ENCODE measurements at regions not wholly inside any gene's neighbourhood (a gene's known extent, or its start where the extent isn't known, plus 50 kb on each side); places are given as distances from the start of the nearest gene placed in this dataset.

GRCh38 chr15:60184579-60184978 lies 180.5 kb downstream of the FOXB1 start:
- TF ChIP-seq PATZ1 (CRISPR knock-in tag; IDR thresholded peaks at IDR 0.05; ENCODE audit: borderline replicate concordance) (no peak), POU6F1 (CRISPR knock-in tag; IDR thresholded peaks at IDR 0.05; ENCODE audit: borderline replicate concordance, low read depth) (no peak), CSDC2 (CRISPR knock-in tag; IDR thresholded peaks at IDR 0.05) (no peak), ESRRG (CRISPR knock-in tag; IDR thresholded peaks at IDR 0.05) (no peak), OSR1 (CRISPR knock-in tag; IDR thresholded peaks at IDR 0.05) (no peak), RARB (CRISPR knock-in tag; IDR thresholded peaks at IDR 0.05) (no peak), ZNF8 (CRISPR knock-in tag; IDR thresholded peaks at IDR 0.05) (no peak), ARNTL (CRISPR knock-in tag; IDR thresholded peaks at IDR 0.05; ENCODE audit: borderline replicate concordance, low read depth) (no peak), BACH2 (CRISPR knock-in tag; IDR thresholded peaks at IDR 0.05; ENCODE audit: borderline replicate concordance) (no peak), ISL1 (CRISPR knock-in tag; IDR thresholded peaks at IDR 0.05) (no peak), SNAI2 (CRISPR knock-in tag; IDR thresholded peaks at IDR 0.05) (no peak), ZNF70 (CRISPR knock-in tag; IDR thresholded peaks at IDR 0.05) (no peak), CSRNP3 (CRISPR knock-in tag; IDR thresholded peaks at IDR 0.05) (no peak), ZC3H10 (CRISPR knock-in tag; IDR thresholded peaks at IDR 0.05) (no peak), PPARA (CRISPR knock-in tag; IDR thresholded peaks at IDR 0.05; ENCODE audit: borderline replicate concordance) (no peak)
- ATAC-seq: no peak

- no peak for ATAC-seq
- TF ChIP-seq BACH2 (CRISPR knock-in tag; IDR thresholded peaks at IDR 0.05; ENCODE audit: borderline replicate concordance): no peak
- TF ChIP-seq ZC3H10 (CRISPR knock-in tag; IDR thresholded peaks at IDR 0.05): no peak
- no peak for TF ChIP-seq ZNF8 (CRISPR knock-in tag; IDR thresholded peaks at IDR 0.05)
- TF ChIP-seq ESRRG (CRISPR knock-in tag; IDR thresholded peaks at IDR 0.05): no peak
- TF ChIP-seq OSR1 (CRISPR knock-in tag; IDR thresholded peaks at IDR 0.05): no peak
Measured at GRCh38 chr15:60191016-60191415, 186.9 kb downstream of the FOXB1 start.

- no peak for TF ChIP-seq ARNTL (CRISPR knock-in tag; IDR thresholded peaks at IDR 0.05; ENCODE audit: borderline replicate concordance, low read depth)
- no peak for TF ChIP-seq OSR1 (CRISPR knock-in tag; IDR thresholded peaks at IDR 0.05)
- no peak for TF ChIP-seq TOX (CRISPR knock-in tag; IDR thresholded peaks at IDR 0.05; ENCODE audit: borderline replicate concordance)
- TF ChIP-seq CREB5 (CRISPR knock-in tag; IDR thresholded peaks at IDR 0.05; ENCODE audit: low read depth): no peak
- TF ChIP-seq TSHZ2 (CRISPR knock-in tag; IDR thresholded peaks at IDR 0.05): no peak
- no peak for TF ChIP-seq ESRRG (CRISPR knock-in tag; IDR thresholded peaks at IDR 0.05)
- TF ChIP-seq PPARA (CRISPR knock-in tag; IDR thresholded peaks at IDR 0.05; ENCODE audit: borderline replicate concordance): no peak
- no peak for TF ChIP-seq ZNF8 (CRISPR knock-in tag; IDR thresholded peaks at IDR 0.05)
- TF ChIP-seq RARB (CRISPR knock-in tag; IDR thresholded peaks at IDR 0.05): no peak
- no peak for TF ChIP-seq BACH2 (CRISPR knock-in tag; IDR thresholded peaks at IDR 0.05; ENCODE audit: borderline replicate concordance)
- TF ChIP-seq ZFP30 (CRISPR knock-in tag; IDR thresholded peaks at IDR 0.05): no peak
- TF ChIP-seq CSDC2 (CRISPR knock-in tag; IDR thresholded peaks at IDR 0.05): no peak
- no peak for TF ChIP-seq ZNF70 (CRISPR knock-in tag; IDR thresholded peaks at IDR 0.05)
- no peak for TF ChIP-seq TCF4 (CRISPR knock-in tag; IDR thresholded peaks at IDR 0.05; ENCODE audit: borderline replicate concordance)
Measured at GRCh38 chr15:60191821-60192220, 187.7 kb downstream of the FOXB1 start.

More at GRCh38 chr15:60191821-60192220, 187.7 kb downstream of the FOXB1 start:
- no peak for ATAC-seq
